Hippocampal formation (tissue), 2 donors: ENCODE measurements at regions not wholly inside any gene's neighbourhood (a gene's known extent, or its start where the extent isn't known, plus 50 kb on each side); places are given as distances from the start of the nearest gene placed in this dataset.

ENCODE experiments used
- DNase-seq, 2 donors: peaks; one replicate each; lab custom pipeline; 2025; lab: John Stamatoyannopoulos, UW

DNA sequence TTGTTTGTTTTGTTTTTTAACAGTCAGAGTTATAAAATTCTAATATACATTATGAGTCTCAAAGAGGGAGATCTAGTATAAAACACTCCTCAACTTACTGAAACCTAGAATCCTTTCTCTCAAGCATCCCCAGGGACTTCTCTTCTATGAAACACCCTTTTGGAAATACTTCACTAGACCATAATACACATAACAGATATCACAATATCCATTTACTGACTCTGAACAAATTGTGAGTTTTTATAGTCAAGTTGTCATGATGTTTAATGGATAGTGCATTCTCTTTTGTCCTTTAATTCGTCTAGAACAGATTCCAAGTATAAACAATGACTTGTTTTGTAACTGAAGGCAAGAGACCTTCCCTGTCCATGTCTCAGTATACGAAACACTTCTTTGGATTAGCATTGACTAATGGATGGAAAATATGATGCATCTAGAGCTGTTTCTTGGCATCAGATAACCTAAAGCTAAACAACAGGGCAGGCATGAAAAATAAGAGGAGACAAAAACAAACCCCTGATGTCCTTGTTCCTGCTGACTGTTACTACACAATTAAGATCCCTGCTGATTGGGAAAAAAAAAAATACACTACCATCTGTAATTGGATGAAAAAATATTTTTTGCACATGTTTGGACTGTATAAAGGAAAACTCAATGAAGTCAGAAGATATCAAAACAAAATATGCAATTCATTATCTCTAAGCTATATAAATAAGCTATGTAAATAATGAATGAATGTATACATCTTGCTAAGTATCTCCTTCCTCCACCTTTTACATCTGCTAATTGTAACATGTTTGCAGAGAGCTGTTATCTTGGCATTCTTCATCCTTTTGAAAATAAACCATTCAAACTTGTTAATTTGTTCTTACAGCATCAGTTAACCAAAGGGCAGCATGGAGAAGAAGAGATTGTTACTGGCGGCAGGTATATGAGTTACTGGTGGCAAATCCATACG, 214.2 kb downstream of the LACC1 start:
- no peak for DNase-seq

GRCh38 chr13:44096901-44097300, 217.2 kb downstream of the LACC1 start:
- DNase-seq, result no peak

GRCh38 chr13:44098559-44098958, 218.9 kb downstream of the LACC1 start:
- DNase-seq, result no peak

DNA sequence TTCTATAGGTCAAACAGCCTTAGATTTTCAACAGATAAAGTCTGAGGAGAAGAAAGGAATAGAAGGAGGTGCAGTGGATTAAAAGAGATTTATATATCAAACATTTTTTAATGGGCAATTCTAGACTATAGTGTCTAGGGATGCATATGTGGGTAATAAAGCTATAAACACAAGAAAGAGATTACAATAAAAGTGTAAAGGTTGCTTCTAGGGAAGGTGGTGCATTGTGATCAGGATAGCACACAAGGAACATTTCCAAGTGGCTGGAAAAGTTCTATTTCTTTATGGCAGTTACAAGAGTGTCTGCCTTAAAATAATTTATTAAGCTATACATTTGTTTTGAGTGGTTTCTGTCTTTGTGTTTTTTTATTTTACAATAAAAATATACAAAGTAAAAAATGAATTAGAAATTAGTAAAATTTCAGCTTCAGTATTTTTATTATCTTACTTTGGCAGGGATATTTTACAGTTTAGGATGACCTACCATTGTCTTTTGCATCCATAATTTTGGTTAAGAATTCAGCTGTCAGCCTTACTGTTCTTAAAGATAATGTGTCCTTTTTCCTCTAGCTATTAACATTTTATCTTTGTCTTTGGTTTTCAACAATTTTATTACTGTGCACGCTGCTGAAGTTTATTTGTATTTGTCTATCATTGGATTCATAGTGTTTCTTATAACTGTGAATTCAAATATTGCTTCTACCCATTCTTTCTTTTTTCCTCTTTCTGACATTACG, 221.8 kb downstream of the LACC1 start:
- DNase-seq, result no peak

GRCh38 chr13:44103429-44104196, 223.9 kb downstream of the LACC1 start:
- DNase-seq, result peak in 1 of 2 donors; percentile 48

DNA sequence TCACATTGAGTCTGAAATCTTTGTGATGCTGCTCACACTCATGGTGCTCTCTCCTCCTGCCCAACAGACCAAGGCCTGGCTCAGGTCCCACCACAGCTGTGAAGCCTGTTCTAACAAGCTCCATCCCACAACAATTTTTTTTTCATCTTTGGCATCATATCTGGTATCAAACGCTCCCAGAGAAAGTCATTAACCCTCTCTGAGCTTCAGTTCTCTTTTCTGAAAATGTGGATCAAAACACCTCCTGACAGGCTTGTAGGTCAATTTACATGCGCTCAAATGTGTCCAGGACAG, 224.4 kb downstream of the LACC1 start:
- DNase-seq, result peak; percentile 48 to 57

DNA sequence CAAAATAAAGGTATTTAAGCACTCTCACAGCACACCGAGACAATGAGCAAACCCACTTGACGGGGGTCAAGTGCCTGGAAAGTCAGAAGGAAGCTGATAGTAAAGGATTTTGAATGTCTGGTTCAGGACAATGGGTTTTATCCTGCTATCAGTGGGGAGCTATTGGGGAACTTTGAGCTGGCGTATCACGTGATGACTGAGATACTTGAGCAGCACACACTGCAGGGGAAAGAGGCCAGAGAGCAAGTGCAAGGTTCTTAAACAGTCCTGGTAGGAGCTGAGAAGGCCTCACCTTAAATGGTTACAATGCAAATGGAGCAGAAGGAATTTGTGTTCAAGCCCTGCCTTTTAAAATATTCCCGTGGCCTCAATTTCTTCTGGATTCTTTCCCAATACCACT, 225.3 kb downstream of the LACC1 start:
- no peak for DNase-seq

GRCh38 chr13:44106266-44107152, 226.8 kb downstream of the LACC1 start:
- DNase-seq, result no peak

- DNase-seq, result no peak
Observed at GRCh38 chr13:44107357-44108121, 227.8 kb downstream of the LACC1 start.

DNA sequence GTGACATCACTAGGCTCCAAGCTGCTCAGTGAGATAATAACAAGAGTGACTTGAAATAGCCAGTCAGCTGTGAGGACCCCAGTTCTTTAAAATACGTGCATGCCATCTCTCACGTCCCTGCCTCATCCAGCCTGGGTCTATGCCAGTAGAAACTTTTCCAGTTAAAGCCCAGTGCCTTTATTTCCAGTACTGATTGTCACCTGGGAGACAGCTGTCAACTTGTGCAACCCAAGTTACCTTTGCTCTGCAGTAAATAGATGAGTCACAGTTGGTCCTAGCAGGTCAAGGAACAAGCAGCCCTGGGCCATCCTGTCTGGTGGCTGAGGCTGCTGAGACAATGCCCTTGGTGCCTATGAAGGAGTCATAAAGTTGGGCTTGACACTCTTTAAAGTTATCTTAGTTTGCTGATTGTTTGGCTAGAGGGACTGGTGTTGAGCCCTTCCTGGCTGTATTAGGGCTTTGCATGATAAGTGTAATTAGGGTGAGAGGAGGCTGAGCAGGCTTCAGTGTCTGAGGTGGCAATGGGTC, 228.7 kb downstream of the LACC1 start:
- no peak for DNase-seq

- no peak for DNase-seq
Observed at GRCh38 chr13:44110091-44110621, 230.5 kb downstream of the LACC1 start.

DNA sequence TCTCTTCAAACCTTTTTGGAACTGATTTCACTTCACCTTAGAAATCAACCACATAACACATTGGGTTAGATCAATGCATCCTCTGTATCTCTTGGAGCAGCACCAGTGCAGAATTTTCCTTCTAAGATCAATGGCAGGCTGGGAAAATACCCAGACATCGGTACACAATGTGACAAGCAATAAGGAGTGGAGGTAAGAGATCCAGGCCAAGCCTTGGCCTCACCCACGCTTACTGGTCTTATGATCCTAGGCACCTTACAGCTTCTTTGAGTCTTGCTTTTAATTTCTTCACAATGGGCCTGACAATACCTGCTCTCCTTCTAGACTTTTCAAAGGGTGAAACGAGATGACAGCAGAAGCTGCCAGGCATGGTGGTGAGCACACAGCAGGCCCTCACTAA, 232.0 kb downstream of the LACC1 start:
- no peak for DNase-seq

GRCh38 chr13:44112700-44113329, 233.1 kb downstream of the LACC1 start:
- DNase-seq, result no peak

- no peak for DNase-seq
Observed at GRCh38 chr13:44116562-44117332, 237.0 kb downstream of the LACC1 start.

DNA sequence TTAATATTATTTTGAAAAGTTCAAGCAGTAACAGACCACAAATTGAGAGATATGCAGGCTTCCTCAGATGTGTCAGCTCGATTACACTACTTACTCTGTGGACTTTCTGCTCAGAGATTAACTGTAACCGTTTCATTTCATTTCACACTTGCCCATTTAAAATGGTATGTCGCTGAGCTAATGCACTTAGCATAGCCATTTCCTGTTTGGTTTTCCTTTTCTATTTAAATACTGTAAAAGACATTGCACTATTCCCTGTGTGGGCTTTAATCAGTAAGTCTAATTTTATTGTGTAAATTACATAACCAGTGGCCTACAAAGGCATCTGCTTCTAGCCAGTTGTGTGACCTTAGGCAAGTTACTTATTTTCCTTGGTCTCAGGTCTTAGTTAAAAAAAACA, 237.6 kb downstream of the LACC1 start:
- no peak for DNase-seq

DNA sequence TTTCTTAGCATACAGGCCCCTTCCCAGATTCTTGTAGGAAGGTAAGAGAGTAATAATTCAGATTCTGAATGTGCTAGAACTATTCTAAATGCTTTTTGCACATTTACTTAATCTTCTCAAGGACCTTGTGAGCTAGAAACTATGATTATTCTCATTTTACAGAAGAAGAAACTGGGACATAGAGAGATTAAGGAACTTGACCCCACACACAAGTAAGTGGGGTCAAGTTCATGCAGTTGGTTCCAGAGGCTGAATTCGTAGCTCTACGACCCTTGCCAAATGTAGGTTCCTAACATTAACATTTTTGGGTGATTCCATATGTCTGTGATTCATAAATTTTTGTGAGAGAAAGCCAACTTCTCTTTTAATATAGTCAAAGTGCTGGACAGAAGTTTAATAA, 238.1 kb downstream of the LACC1 start:
- DNase-seq, result no peak

DNA sequence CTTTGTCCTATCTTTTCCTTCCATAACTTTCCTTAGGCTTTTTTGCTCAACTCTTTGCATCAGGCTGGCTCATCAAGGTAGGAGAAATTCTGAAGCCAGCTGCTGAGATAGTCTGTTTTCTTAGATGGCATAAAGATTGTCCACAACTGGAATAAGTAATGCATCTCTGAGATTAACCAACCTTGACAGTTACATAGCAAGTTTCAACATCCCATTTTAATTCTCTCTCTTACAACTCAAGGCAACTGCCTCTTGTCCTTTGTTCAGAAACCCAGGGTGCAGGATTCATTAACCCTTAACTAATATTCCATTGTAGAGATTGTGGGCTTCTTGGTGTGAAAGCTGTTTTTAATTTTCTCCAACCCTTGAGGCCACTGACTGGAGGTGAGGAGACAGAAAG, 239.2 kb downstream of the LACC1 start:
- no peak for DNase-seq

GRCh38 chr13:44120043-44120442, 240.3 kb downstream of the LACC1 start:
- no peak for DNase-seq
